ENCODE measurements at regions not wholly inside any gene's neighbourhood (a gene's known extent, or its start where the extent isn't known, plus 50 kb on each side); places are given as distances from the start of the nearest gene placed in this dataset.

DNA sequence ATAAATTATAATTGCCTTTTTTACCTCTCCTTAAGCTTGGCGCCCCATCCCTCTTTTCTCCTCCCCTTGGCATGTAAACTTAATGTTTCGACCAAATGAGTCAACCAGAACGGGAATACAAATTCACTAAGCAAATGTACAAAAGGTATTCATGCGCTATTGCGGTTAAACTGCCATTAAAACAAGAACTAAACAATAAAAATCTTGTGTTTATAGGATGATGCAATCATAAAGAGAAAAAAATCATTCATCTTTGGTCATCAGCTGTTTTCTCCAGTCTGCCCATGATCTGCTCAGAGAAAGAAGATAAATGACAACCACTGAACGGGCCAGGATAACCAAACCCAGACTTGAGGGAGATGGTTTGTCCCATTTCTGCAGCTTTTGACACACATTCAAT lies 534.2 kb upstream of the PLXNA2 start:
- TF ChIP-seq, protein P1, sequence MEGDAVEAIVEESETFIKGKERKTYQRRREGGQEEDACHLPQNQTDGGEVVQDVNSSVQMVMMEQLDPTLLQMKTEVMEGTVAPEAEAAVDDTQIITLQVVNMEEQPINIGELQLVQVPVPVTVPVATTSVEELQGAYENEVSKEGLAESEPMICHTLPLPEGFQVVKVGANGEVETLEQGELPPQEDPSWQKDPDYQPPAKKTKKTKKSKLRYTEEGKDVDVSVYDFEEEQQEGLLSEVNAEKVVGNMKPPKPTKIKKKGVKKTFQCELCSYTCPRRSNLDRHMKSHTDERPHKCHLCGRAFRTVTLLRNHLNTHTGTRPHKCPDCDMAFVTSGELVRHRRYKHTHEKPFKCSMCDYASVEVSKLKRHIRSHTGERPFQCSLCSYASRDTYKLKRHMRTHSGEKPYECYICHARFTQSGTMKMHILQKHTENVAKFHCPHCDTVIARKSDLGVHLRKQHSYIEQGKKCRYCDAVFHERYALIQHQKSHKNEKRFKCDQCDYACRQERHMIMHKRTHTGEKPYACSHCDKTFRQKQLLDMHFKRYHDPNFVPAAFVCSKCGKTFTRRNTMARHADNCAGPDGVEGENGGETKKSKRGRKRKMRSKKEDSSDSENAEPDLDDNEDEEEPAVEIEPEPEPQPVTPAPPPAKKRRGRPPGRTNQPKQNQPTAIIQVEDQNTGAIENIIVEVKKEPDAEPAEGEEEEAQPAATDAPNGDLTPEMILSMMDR (IDR thresholded peaks at IDR 0.05), result no peak
- TF ChIP-seq POLR2AphosphoS5 (IDR thresholded peaks at IDR 0.05) (no peak), POLR2A (IDR thresholded peaks at IDR 0.05) (no peak), EP300 (IDR thresholded peaks at IDR 0.05) (no peak)
